Cardiac septum (tissue), 1 donor: ENCODE measurements at regions not wholly inside any gene's neighbourhood (a gene's known extent, or its start where the extent isn't known, plus 50 kb on each side); places are given as distances from the start of the nearest gene placed in this dataset.
"Not testable (repeated sequence)": the region's sequence is repeated elsewhere in the genome, so short reads cannot be mapped to it uniquely, and the experiment has no call there.

Source experiments
- DNase-seq: peaks from one replicate; pipeline ENCODE4 v3.0.0-alpha.2; 2020; ENCODE audit warnings: low spot score
- intact Hi-C: fragments of 100-400 bp; cut with DNase I; formaldehyde crosslinking; loops from one replicate; pipeline ENCODE4 v1.14.0; 2022
- donor health status: DM: no; HTN: no; CAD: no.

DNA sequence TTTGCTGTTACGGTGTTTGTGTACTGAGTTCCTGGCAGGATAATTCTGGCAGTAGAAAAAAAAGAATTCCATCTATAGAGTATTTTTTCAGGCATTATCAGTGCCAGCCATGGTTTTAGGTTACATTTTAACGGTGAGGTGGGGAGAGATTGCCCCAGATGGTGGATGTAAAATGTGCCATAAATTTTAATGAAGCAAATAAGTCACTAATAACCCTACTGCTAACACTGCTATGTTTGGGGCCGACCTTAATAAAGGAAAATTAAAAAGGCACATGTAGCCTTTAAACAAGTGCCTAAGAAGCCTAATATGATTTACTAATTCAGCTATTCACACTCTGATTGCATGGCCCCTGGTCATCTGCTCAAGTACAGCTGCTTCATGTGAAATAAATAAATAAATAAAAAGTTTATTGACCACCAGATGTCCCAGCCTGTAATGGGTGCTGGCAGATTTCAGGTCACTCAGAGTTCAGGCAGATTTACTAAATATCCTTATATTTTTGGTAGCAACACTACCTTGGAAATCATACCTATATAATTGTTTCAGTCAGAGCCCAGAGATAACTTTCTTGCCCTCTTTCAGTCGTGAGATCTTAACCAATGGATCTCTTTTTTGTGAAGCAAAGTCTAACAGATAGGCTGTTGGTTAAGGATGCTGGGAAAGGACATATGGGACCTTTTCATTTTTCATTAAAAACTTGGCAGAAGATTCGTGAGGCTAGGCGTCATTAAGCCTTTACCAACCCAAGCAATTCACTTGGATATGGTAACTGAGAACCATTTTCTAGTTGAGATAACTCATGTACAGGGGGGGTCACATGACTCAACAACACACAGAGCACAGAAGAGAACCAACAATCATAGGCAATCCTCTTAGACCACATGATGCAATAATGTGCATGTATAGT is 495.0 kb upstream of the NRSN1 start:
- intact Hi-C loops: no loop called here
- no peak for DNase-seq

GRCh38 chr6:23633996-23634395 is 492.0 kb upstream of the NRSN1 start:
- intact Hi-C loops: no loop called here

GRCh38 chr6:23635150-23635549 is 490.9 kb upstream of the NRSN1 start:
- DNase-seq: no peak
- intact Hi-C loops: no loop called here

More at GRCh38 chr6:23633996-23634395, 492.0 kb upstream of the NRSN1 start:
- no peak for DNase-seq

- DNase-seq: no peak
- intact Hi-C loops: no loop called here
Observed at GRCh38 chr6:23637296-23637695, 488.7 kb upstream of the NRSN1 start.

GRCh38 chr6:23642849-23643248 is 483.2 kb upstream of the NRSN1 start:
- intact Hi-C loops: no loop called here
- no peak for DNase-seq

- intact Hi-C loops: no loop called here
Observed at GRCh38 chr6:23647045-23647444, 479.0 kb upstream of the NRSN1 start.

GRCh38 chr6:23650676-23651075 is 475.3 kb upstream of the NRSN1 start:
- DNase-seq: no peak
- intact Hi-C loops: no loop called here

More at GRCh38 chr6:23647045-23647444, 479.0 kb upstream of the NRSN1 start:
- no peak for DNase-seq

DNA sequence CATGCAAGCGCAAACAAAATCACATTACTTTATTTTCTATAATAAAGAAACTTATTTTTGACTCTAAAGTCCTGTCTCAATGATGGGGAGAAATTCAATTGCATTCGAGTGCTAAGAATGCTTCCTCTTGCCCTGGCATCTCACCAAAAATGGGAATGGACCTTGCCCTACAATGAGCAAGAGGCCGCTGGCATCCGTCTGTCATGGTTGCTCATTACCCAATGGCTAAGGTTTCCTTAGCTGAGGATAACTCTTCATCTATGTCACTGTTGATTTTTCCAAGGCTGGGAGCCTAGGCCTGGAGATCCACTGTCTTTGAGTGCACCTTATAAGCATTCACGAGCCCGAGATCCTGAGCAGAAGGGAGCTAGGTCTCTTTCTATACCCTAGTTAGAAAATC is 471.3 kb upstream of the NRSN1 start:
- intact Hi-C loops: no loop called here
- no peak for DNase-seq

- intact Hi-C loops: no loop called here
- DNase-seq: no peak
Observed at GRCh38 chr6:23655525-23655924, 470.5 kb upstream of the NRSN1 start.

GRCh38 chr6:23656255-23657194 is 469.5 kb upstream of the NRSN1 start:
- DNase-seq: no peak
- intact Hi-C loops: no loop called here

GRCh38 chr6:23659125-23659524 is 466.9 kb upstream of the NRSN1 start:
- DNase-seq: no peak
- intact Hi-C loops: no loop called here

DNA sequence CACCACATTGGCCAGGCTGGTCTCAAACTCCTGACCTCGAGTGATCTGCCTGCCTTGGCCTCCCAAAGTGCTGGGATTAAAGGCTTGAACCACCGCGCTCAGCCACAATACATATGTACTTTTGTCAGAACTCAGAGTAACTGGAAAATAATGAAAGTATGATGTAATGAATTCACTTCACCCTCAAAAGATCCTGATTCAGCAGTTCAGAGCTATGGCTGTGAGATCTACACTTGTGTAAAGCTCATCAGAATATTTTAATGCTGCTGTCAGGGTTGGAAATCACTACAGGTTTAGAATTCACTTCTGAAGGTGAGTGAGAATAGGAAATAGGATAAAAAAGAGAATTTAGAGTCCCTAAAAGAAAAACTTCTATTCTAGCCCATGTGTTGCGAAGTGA is 464.5 kb upstream of the NRSN1 start:
- intact Hi-C loops: no loop called here
- DNase-seq: no peak

- intact Hi-C loops: no loop called here
- no peak for DNase-seq
Observed at GRCh38 chr6:23663096-23663495, 462.9 kb upstream of the NRSN1 start.

DNA sequence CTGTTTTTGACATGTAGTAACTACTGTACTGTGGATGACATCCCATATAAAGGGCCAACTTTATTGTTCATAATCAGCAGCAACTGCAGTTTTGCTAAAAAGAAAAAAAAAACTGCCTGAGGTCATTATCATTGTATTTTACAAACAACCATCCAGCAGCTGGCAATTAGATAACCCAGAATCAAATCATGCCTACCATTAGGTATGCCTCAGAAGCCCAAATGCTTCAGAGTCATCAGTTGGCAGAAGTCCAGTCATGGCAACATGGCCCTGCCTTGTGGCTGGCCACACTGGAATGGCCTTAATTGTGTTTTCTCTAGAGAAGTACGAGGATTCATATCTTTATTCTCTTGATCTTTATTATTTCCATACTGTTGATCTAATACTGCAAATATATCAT is 462.4 kb upstream of the NRSN1 start:
- intact Hi-C loops: no loop called here
- no peak for DNase-seq

GRCh38 chr6:23665911-23666310 is 460.1 kb upstream of the NRSN1 start:
- DNase-seq, intact Hi-C loops: not testable (repeated sequence)

DNA sequence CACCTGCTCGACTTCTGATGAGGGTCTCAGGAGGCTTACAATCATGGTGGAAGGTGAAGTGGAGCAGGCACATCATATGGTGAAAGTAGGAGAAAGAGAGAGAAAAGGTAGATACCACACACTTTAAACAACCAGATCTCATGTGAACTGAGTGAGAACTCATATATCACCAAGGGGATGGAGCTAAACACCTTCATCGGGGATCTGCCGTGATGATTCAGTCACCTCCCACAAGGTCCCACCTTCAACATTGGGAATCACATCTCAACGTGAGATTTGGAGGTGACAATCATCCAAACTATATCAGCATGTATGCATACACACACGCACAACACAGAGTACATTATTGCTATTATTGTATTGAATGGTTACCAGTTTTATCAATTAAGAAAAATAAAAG is 453.3 kb upstream of the NRSN1 start:
- DNase-seq: no peak
- intact Hi-C loops: no loop called here

GRCh38 chr6:23678626-23679025 is 447.4 kb upstream of the NRSN1 start:
- DNase-seq: no peak

DNA sequence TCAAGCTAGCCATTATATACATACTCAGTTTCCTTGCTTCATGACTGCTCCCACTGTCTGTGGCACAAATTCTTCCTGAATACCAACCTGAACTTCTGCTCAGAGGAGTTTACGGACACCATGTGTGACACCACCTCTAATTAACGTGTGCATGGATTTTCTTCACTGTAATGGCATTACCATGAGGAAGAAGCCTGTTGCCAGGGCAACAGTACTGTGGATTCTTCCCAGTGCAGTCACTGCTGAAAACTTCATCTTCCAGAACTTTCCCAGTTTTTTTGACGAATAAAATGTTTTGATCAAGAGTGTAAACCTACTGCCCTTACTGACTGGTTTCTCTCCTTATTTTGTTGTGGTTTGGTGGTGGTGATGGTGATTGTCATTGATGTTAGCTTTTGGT is 444.3 kb upstream of the NRSN1 start:
- no peak for DNase-seq
- intact Hi-C loops: no loop called here

More at GRCh38 chr6:23678626-23679025, 447.4 kb upstream of the NRSN1 start:
- intact Hi-C loops: no loop called here

DNA sequence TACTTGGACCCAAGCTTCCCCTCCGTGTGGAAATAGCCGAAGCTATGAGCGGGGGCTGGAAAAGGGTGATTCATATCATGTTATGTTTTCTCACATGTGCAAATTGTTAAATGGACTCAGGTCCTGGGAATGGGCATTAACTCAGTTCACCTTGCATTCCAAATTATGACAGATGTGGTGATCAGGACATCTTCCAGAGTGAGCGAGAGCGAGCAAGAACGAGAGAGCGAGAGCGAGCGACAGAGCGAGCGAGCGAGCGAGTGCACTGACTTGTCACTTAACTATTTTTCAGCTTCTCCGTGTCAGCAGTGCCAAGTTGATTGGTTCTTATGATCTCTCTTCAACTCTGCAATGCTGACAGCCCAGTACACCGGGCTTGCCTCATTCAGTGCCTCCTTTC is 437.4 kb upstream of the NRSN1 start:
- intact Hi-C loops: no loop called here
- DNase-seq: no peak

- intact Hi-C loops: no loop called here
- DNase-seq: no peak
Observed at GRCh38 chr6:23690453-23691049, 435.5 kb upstream of the NRSN1 start.
